Liver (tissue), 8 donors: ENCODE measurements at regions not wholly inside any gene's neighbourhood (a gene's known extent, or its start where the extent isn't known, plus 50 kb on each side); places are given as distances from the start of the nearest gene placed in this dataset.
"Not testable (repeated sequence)": the region's sequence is repeated elsewhere in the genome, so short reads cannot be mapped to it uniquely, and the experiment has no call there.

ENCODE experiments used
- DNase-seq: peaks from one replicate; pipeline ENCODE4 v3.0.0-alpha.2; 2017; ENCODE audit warnings: low spot score
- H3K27ac ChIP-seq, 2 donors: one replicate each; pipeline ENCODE4 v1.7.0; 2013; ENCODE audit warnings: inconsistent platforms in 2 of 2, low read length in 2 of 2, control low read depth in 1 of 2, low read depth in 1 of 2, mild to moderate bottlenecking in 1 of 2
- H3K27me3 ChIP-seq, 4 donors: one replicate each; pipeline versions ENCODE4 v1.6.1 to v1.7.0; 2013; ENCODE audit warnings: low read length in 3 of 4, inconsistent platforms in 1 of 4, mild to moderate bottlenecking in 1 of 4, moderate library complexity in 1 of 4; ENCODE audit not compliant: control insufficient read depth in 4 of 4, insufficient read depth in 4 of 4
- H3K36me3 ChIP-seq, 4 donors: one replicate each; pipeline versions ENCODE4 v1.6.1 to v1.7.0; 2013; ENCODE audit warnings: low read length in 3 of 4, mild to moderate bottlenecking in 3 of 4, low read depth in 1 of 4, moderate library complexity in 1 of 4; ENCODE audit not compliant: control insufficient read depth in 4 of 4, insufficient read depth in 3 of 4
- H3K4me1 ChIP-seq, 4 donors: one replicate each; pipeline versions ENCODE4 v1.6.1 to v1.7.0; 2013; ENCODE audit warnings: low read length in 3 of 4, mild to moderate bottlenecking in 3 of 4, moderate library complexity in 1 of 4; ENCODE audit not compliant: control insufficient read depth in 4 of 4, insufficient read depth in 4 of 4
- H3K4me3 ChIP-seq, 3 donors: one replicate each; pipeline versions ENCODE4 v1.6.1 to v1.7.0; 2013; ENCODE audit warnings: low read length in 3 of 3, control low read depth in 1 of 3, low read depth in 1 of 3, mild to moderate bottlenecking in 1 of 3
- H3K9ac ChIP-seq, 2 donors: one replicate each; pipeline ENCODE4 v1.7.0; 2013; ENCODE audit warnings: low read length in 2 of 2, mild to moderate bottlenecking in 2 of 2, moderate library complexity in 2 of 2, control low read depth in 1 of 2, low read depth in 1 of 2
- H3K9me3 ChIP-seq, 4 donors: one replicate each; pipeline versions ENCODE4 v1.6.1 to v1.7.0; 2013; ENCODE audit warnings: low read length in 3 of 4; ENCODE audit not compliant: control insufficient read depth in 4 of 4
- CTCF ChIP-seq: fragments of 150-350 bp; IDR thresholded peaks from 2 replicates; pipeline ENCODE4 v1.5.1; 2017; ENCODE audit warnings: improper control_type of control experiment, low read depth, low read length; ENCODE audit not compliant: missing input control
- EGR1 ChIP-seq, 2 donors: IDR thresholded peaks; 2 replicates each; pipeline ENCODE4 v1.6.1; 2016 to 2018; ENCODE audit warnings: antibody characterized with exemption in 2 of 2, low read depth in 2 of 2
- FOXA1 ChIP-seq: IDR thresholded peaks from 2 replicates; pipeline ENCODE4 v1.6.1; 2016; ENCODE audit warnings: antibody characterized with exemption
- GABPA ChIP-seq, 2 donors: IDR thresholded peaks in 1 of 2; conservative IDR thresholded peaks in 1 of 2; 2 replicates each; pipeline ENCODE4 v1.6.1; 2016; ENCODE audit warnings: antibody characterized with exemption in 2 of 2, mild to moderate bottlenecking in 1 of 2, moderate library complexity in 1 of 2
- HNF4A ChIP-seq, 2 donors: conservative IDR thresholded peaks; 2 replicates each; pipeline ENCODE4 v1.6.1; 2016; ENCODE audit warnings: antibody characterized with exemption in 2 of 2, mild to moderate bottlenecking in 2 of 2
- HNF4G ChIP-seq: IDR thresholded peaks from 2 replicates; pipeline ENCODE4 v1.6.1; 2016; ENCODE audit warnings: antibody characterized with exemption
- JUND ChIP-seq, 2 donors: IDR thresholded peaks; 2 replicates each; pipeline ENCODE4 v1.6.1; 2016; ENCODE audit warnings: antibody characterized with exemption in 2 of 2
- MAX ChIP-seq: IDR thresholded peaks from 2 replicates; pipeline ENCODE4 v1.6.1; 2016; ENCODE audit warnings: antibody characterized with exemption
- NR2F2 ChIP-seq: IDR thresholded peaks from 2 replicates; pipeline ENCODE4 v1.6.1; 2016; ENCODE audit warnings: antibody characterized with exemption
- RXRA ChIP-seq, 2 donors: IDR thresholded peaks; 2 replicates each; pipeline ENCODE4 v1.6.1; 2017 to 2018; ENCODE audit warnings: antibody characterized with exemption in 2 of 2, mild to moderate bottlenecking in 1 of 2
- SP1 ChIP-seq: IDR thresholded peaks from 2 replicates; pipeline ENCODE4 v1.6.1; 2018; ENCODE audit warnings: antibody characterized with exemption, mild to moderate bottlenecking
- TAF1 ChIP-seq: conservative IDR thresholded peaks from 2 replicates; pipeline ENCODE4 v1.6.1; 2016; ENCODE audit warnings: antibody characterized with exemption, mild to moderate bottlenecking
- YY1 ChIP-seq: IDR thresholded peaks from 2 replicates; pipeline ENCODE4 v1.6.1; 2016; ENCODE audit warnings: antibody characterized with exemption, mild to moderate bottlenecking
- ZBTB33 ChIP-seq: IDR thresholded peaks from 2 replicates; pipeline ENCODE4 v1.6.1; 2016; ENCODE audit warnings: antibody characterized with exemption
- WGBS: extraction: QIAGEN DNeasy Blood & Tissue Kit; methylation state at CpG from one replicate; pipeline ENCODE4 v1.1.7; 2013; 5-methylcytosine and 5-hydroxymethylcytosine counted together
- donor health status: healthy.
- donor health status: healthy.
- donor health status: healthy.
- donor health status: healthy.
- donor health status: healthy.

- Histone ChIP-seq H3K27ac (no peak overlapping the region), H3K4me1 (peaks cover 0 to 19% (median 9%) of the 10 kb centered on the region in 4 donors), H3K9ac (no peak overlapping the region), H3K9me3 (no peaks in the 10 kb centered on the region), H3K4me3 (no peak overlapping the region), H3K27me3 (no peaks in the 10 kb centered on the region), H3K36me3 (no peaks in the 10 kb centered on the region)
- no peak for DNase-seq
- WGBS, result 69% methylated on average over 5 of the region's 5 CpGs
- TF ChIP-seq HNF4A (conservative IDR thresholded peaks at IDR 0.05) (no peak), TAF1 (no peak), JUND (IDR thresholded peaks at IDR 0.05) (no peak), ZBTB33 (no peak), NR2F2 (no peak), SP1 (no peak), MAX (no peak), GABPA (IDR thresholded peaks at IDR 0.05 in 1 of 2, conservative IDR thresholded peaks at IDR 0.05 in 1 of 2) (no peak), EGR1 (IDR thresholded peaks at IDR 0.05; ENCODE audit: low read depth in 2 of 2) (no peak), RXRA (IDR thresholded peaks at IDR 0.05) (no peak), HNF4G (no peak), CTCF (no peak), YY1 (no peak), FOXA1 (no peak)
These were observed 159.1 kb downstream of the CCDC71L start for GRCh38 chr7:106501605-106502580.

- Histone ChIP-seq H3K4me3 (no peak overlapping the region), H3K36me3 (no peaks in the 10 kb centered on the region), H3K4me1 (peaks cover 0 to 18% (median 9%) of the 10 kb centered on the region in 4 donors), H3K9me3 (no peaks in the 10 kb centered on the region), H3K27ac (no peak overlapping the region), H3K27me3 (no peaks in the 10 kb centered on the region), H3K9ac (no peak overlapping the region)
- 96% methylated on average over 4 of the region's 4 CpGs for WGBS
- no peak for TF ChIP-seq TAF1
- no peak for DNase-seq
These were observed 161.1 kb downstream of the CCDC71L start for GRCh38 chr7:106499897-106500296.

GRCh38 chr7:106498005-106498404 is 163.0 kb downstream of the CCDC71L start:
- not testable (repeated sequence) for H3K9me3 ChIP-seq, DNase-seq, H3K27ac ChIP-seq, H3K4me1 ChIP-seq, H3K27me3 ChIP-seq, H3K4me3 ChIP-seq, H3K36me3 ChIP-seq, H3K9ac ChIP-seq
- WGBS, result 73% methylated on average over 2 of the region's 2 CpGs
